ENCODE measurements at regions not wholly inside any gene's neighbourhood (a gene's known extent, or its start where the extent isn't known, plus 50 kb on each side); places are given as distances from the start of the nearest gene placed in this dataset.
"Not testable (repeated sequence)": the region's sequence is repeated elsewhere in the genome, so short reads cannot be mapped to it uniquely, and the experiment has no call there.

DNA sequence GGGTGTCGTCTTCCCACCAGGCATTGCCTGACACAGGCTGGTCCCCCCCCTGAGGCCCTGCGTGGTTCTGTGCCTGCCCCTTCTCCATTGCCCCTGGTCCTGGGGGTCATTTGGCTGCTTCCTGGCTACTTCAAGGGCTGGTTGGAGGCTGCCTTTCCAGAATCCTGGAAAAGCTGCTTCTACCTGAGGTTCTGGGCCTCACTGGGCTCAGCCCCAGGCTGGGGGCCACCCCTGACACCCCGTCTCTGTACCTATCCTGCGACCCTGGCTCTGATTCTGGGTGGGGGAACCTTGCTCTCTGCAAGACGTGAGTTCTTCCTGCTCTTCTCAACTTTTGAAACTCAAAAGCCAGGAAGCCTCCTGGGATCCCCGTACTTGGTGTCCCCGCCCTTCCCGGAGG, 149.3 kb upstream of the PTPN1 start:
- Histone ChIP-seq H3K9me2 (replicated peaks; ENCODE audit: insufficient read depth, low read length) (no peaks in the 10 kb centered on the region), H3K27ac (ENCODE audit: low read length) (no peak overlapping the region), H3K36me3 (replicated peaks; ENCODE audit: insufficient read depth, low read length) (no peaks in the 10 kb centered on the region), H3K4me1 (ENCODE audit: low read length) (no peaks in the 10 kb centered on the region), H3K9ac (ENCODE audit: low read length) (no peak overlapping the region), H3F3A (ENCODE audit: insufficient read depth, low read length) (no peaks in the 10 kb centered on the region), H3K27me3 (replicated peaks; ENCODE audit: insufficient read depth, low read length) (peaks cover 93% of the 10 kb centered on the region), H4K20me1 (ENCODE audit: insufficient read depth, low read length) (no peaks in the 10 kb centered on the region), H3K9me3 (replicated peaks; ENCODE audit: insufficient read depth, low read length) (no peaks in the 10 kb centered on the region), H3K79me2 (ENCODE audit: low read length) (no peaks in the 10 kb centered on the region), H3K4me2 (ENCODE audit: low read depth, low read length) (no peak overlapping the region), H2AFZ (ENCODE audit: low read length) (no peak overlapping the region), H3K4me3 (ENCODE audit: low read length) (no peak overlapping the region)
- no peak for TF ChIP-seq EZH2 (optimal IDR thresholded peaks at IDR 0.05; ENCODE audit: low read depth, low read length)
- no peak for DNase-seq

DNA sequence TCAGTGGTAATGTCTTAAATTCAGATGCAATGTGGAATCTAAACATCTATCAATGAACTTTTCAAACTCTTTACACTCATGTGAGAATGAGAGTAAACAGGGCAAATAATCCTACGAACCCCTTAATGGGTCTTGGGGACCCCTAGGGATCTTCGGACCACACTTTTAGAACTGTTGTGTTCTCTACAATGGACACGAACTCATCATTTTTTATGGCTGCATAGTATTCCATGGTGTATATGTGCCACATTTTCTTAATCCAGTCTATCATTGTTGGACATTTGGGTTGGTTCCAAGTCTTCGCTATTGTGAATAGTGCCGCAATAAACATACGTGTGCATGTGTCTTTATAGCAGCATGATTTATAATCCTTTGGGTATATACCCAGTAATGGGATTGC, 148.0 kb upstream of the PTPN1 start:
- peaks cover 92% of the 10 kb centered on the region for H3K27me3 ChIP-seq (replicated peaks; ENCODE audit: insufficient read depth, low read length)
- H3K4me3 ChIP-seq (ENCODE audit: low read length); H3K9me3 ChIP-seq (replicated peaks; ENCODE audit: insufficient read depth, low read length); H3K9me2 ChIP-seq (replicated peaks; ENCODE audit: insufficient read depth, low read length); H3F3A ChIP-seq (ENCODE audit: insufficient read depth, low read length); H3K4me1 ChIP-seq (ENCODE audit: low read length); H3K79me2 ChIP-seq (ENCODE audit: low read length); H3K4me2 ChIP-seq (ENCODE audit: low read depth, low read length); H3K9ac ChIP-seq (ENCODE audit: low read length); H3K27ac ChIP-seq (ENCODE audit: low read length); DNase-seq; H3K36me3 ChIP-seq (replicated peaks; ENCODE audit: insufficient read depth, low read length); H4K20me1 ChIP-seq (ENCODE audit: insufficient read depth, low read length); H2AFZ ChIP-seq (ENCODE audit: low read length): not testable (repeated sequence)

DNA sequence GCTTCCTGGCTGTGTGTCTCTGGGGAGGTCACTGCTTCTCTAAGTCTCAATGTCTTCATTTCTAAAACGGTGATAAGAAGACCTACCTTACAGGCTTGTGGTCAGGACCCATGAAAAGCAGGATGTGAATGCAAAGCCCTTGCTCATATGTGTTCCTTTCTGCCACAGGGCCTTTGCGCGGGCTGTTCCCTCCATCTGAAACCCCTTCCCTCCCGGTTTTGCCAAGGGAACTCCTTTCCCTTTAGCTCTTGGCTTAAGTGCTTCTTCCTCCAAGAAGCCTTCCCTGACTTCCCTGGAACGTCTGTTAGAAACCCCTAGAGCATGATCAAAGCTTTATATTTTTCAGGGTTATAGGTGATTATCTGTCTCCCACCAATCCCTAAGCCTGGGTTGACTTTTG, 147.2 kb upstream of the PTPN1 start:
- H3K4me2 ChIP-seq (ENCODE audit: low read depth, low read length) = no peak overlapping the region
- no peaks in the 10 kb centered on the region for H3F3A ChIP-seq (ENCODE audit: insufficient read depth, low read length)
- no peak overlapping the region for H3K4me3 ChIP-seq (ENCODE audit: low read length)
- no peak for TF ChIP-seq EZH2phosphoT487 (IDR thresholded peaks at IDR 0.05; ENCODE audit: low read length)
- no peak overlapping the region for H3K9ac ChIP-seq (ENCODE audit: low read length)
- 0 out of 2 replicates have a peak, but pooled peaks cover 6% of the 10 kb centered on the region for H3K4me1 ChIP-seq (ENCODE audit: low read length)
- no peaks in the 10 kb centered on the region for H3K79me2 ChIP-seq (ENCODE audit: low read length)
- H3K9me2 ChIP-seq (replicated peaks; ENCODE audit: insufficient read depth, low read length) = no peaks in the 10 kb centered on the region
- no peak overlapping the region for H3K27ac ChIP-seq (ENCODE audit: low read length)
- H4K20me1 ChIP-seq (ENCODE audit: insufficient read depth, low read length) = no peaks in the 10 kb centered on the region
- peaks cover 92% of the 10 kb centered on the region for H3K27me3 ChIP-seq (replicated peaks; ENCODE audit: insufficient read depth, low read length)
- DNase-seq = no peak
- no peak overlapping the region for H2AFZ ChIP-seq (ENCODE audit: low read length)
- no peaks in the 10 kb centered on the region for H3K9me3 ChIP-seq (replicated peaks; ENCODE audit: insufficient read depth, low read length)
- H3K36me3 ChIP-seq (replicated peaks; ENCODE audit: insufficient read depth, low read length) = no peaks in the 10 kb centered on the region

DNA sequence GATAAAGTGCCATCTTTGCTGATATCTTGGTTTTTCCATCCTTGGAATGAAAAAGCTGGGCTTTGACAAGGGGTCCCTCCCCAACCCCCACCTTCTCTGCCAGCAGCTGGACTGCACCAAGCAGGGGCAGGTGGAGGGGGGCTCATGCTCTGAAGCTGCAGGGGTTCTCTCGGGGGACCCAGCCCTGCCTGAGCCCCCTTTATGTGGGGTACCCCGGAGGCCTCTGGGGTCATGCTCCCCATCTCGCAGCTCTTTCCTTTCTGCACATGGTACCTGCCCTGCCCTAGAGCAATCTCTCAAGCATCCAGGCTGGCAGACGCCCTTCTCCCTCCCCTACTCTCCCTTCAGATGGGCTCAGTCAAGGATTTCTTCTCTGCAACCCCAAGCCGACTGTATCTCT, 146.7 kb upstream of the PTPN1 start:
- TF ChIP-seq EZH2 (optimal IDR thresholded peaks at IDR 0.05; ENCODE audit: low read depth, low read length) (no peak), EZH2phosphoT487 (IDR thresholded peaks at IDR 0.05; ENCODE audit: low read length) (no peak)
- TF ChIP-seq, protein P1, sequence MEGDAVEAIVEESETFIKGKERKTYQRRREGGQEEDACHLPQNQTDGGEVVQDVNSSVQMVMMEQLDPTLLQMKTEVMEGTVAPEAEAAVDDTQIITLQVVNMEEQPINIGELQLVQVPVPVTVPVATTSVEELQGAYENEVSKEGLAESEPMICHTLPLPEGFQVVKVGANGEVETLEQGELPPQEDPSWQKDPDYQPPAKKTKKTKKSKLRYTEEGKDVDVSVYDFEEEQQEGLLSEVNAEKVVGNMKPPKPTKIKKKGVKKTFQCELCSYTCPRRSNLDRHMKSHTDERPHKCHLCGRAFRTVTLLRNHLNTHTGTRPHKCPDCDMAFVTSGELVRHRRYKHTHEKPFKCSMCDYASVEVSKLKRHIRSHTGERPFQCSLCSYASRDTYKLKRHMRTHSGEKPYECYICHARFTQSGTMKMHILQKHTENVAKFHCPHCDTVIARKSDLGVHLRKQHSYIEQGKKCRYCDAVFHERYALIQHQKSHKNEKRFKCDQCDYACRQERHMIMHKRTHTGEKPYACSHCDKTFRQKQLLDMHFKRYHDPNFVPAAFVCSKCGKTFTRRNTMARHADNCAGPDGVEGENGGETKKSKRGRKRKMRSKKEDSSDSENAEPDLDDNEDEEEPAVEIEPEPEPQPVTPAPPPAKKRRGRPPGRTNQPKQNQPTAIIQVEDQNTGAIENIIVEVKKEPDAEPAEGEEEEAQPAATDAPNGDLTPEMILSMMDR (IDR thresholded peaks at IDR 0.05; ENCODE audit: low read length) = no peak
- no peak overlapping the region for H3K9ac ChIP-seq (ENCODE audit: low read length)
- H4K20me1 ChIP-seq (ENCODE audit: insufficient read depth, low read length) = no peaks in the 10 kb centered on the region
- no peak overlapping the region for H3K4me3 ChIP-seq (ENCODE audit: low read length)
- no peaks in the 10 kb centered on the region for H3K79me2 ChIP-seq (ENCODE audit: low read length)
- H3K4me2 ChIP-seq (ENCODE audit: low read depth, low read length) = no peak overlapping the region
- H3K27me3 ChIP-seq (replicated peaks; ENCODE audit: insufficient read depth, low read length) = peaks cover 92% of the 10 kb centered on the region
- H3K4me1 ChIP-seq (ENCODE audit: low read length) = 0 out of 2 replicates have a peak, but pooled peaks cover 6% of the 10 kb centered on the region
- no peaks in the 10 kb centered on the region for H3K9me3 ChIP-seq (replicated peaks; ENCODE audit: insufficient read depth, low read length)
- H2AFZ ChIP-seq (ENCODE audit: low read length) = no peak overlapping the region
- H3K36me3 ChIP-seq (replicated peaks; ENCODE audit: insufficient read depth, low read length) = no peaks in the 10 kb centered on the region
- no peak overlapping the region for H3K27ac ChIP-seq (ENCODE audit: low read length)
- DNase-seq = no peak
- no peaks in the 10 kb centered on the region for H3F3A ChIP-seq (ENCODE audit: insufficient read depth, low read length)
- H3K9me2 ChIP-seq (replicated peaks; ENCODE audit: insufficient read depth, low read length) = no peaks in the 10 kb centered on the region

DNA sequence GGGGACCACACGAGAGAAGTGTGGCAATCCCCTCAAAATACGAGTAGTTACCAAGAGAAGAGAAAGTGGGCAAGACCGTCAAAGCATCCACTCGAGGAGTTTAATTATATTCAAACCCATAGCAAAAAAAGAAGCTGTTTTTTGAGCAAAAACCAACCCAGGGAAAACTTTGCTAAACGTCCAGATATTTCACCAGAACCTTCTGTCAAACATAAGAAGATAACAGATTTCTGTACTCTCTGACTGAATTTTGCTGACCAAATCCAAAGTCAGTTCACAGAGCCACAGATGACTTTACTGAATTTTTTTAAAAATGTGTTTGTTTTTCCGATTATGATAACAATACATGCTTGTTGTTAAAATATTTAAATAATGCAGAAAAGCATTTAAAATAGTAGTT, 145.6 kb upstream of the PTPN1 start:
- Histone ChIP-seq H3K4me3 (ENCODE audit: low read length) (no peak overlapping the region), H3K9me3 (replicated peaks; ENCODE audit: insufficient read depth, low read length) (no peaks in the 10 kb centered on the region), H3K79me2 (ENCODE audit: low read length) (no peaks in the 10 kb centered on the region), H3K4me1 (ENCODE audit: low read length) (0 out of 2 replicates have a peak, but pooled peaks cover 6% of the 10 kb centered on the region), H2AFZ (ENCODE audit: low read length) (no peak overlapping the region), H3K27me3 (replicated peaks; ENCODE audit: insufficient read depth, low read length) (peaks cover 92% of the 10 kb centered on the region), H3F3A (ENCODE audit: insufficient read depth, low read length) (no peaks in the 10 kb centered on the region), H3K9me2 (replicated peaks; ENCODE audit: insufficient read depth, low read length) (no peaks in the 10 kb centered on the region), H3K27ac (ENCODE audit: low read length) (no peak overlapping the region), H3K36me3 (replicated peaks; ENCODE audit: insufficient read depth, low read length) (no peaks in the 10 kb centered on the region), H3K9ac (ENCODE audit: low read length) (no peak overlapping the region), H4K20me1 (ENCODE audit: insufficient read depth, low read length) (no peaks in the 10 kb centered on the region), H3K4me2 (ENCODE audit: low read depth, low read length) (no peak overlapping the region)
- no peak for DNase-seq
- TF ChIP-seq, protein P1 (IDR thresholded peaks at IDR 0.05; ENCODE audit: low read length) = no peak
- no peak for TF ChIP-seq EZH2 (optimal IDR thresholded peaks at IDR 0.05; ENCODE audit: low read depth, low read length)
- no peak for TF ChIP-seq EZH2phosphoT487 (IDR thresholded peaks at IDR 0.05; ENCODE audit: low read length)
